ENCODE measurements at regions not wholly inside any gene's neighbourhood (a gene's known extent, or its start where the extent isn't known, plus 50 kb on each side); places are given as distances from the start of the nearest gene placed in this dataset.

DNA sequence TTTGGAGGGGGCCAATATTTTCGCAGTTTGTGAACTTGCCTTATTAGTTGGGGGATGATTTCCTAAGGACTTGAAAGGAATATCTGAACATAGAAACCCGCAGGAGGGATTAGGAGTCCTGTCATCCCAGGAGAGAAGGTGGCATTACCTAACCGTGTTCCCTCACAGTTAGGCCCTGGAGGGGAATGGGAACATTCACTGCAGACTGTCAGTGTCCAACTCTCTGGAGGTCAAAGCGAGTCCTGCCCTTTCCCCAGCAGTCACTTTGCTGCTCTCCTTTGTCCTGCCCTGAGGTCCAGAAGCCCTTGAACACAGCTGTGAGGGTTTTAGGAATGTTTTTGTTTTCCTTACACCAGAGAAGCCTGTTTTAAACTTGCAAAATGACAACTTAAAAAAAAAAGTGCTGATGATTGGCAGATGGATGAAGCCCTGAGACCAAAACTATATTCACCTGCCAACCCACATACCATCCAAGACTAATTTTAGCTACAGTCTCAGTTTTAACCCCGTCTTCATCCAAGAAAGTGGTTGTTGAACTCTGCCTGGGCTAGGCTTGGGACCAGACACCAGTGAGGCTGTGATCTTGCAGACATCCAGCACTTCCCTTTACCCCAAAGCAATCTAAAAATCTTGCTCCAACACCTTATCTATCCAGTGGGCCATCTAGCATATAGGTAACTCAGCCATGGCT is 90.5 kb upstream of the MEX3C start:
- TF ChIP-seq, protein P1, sequence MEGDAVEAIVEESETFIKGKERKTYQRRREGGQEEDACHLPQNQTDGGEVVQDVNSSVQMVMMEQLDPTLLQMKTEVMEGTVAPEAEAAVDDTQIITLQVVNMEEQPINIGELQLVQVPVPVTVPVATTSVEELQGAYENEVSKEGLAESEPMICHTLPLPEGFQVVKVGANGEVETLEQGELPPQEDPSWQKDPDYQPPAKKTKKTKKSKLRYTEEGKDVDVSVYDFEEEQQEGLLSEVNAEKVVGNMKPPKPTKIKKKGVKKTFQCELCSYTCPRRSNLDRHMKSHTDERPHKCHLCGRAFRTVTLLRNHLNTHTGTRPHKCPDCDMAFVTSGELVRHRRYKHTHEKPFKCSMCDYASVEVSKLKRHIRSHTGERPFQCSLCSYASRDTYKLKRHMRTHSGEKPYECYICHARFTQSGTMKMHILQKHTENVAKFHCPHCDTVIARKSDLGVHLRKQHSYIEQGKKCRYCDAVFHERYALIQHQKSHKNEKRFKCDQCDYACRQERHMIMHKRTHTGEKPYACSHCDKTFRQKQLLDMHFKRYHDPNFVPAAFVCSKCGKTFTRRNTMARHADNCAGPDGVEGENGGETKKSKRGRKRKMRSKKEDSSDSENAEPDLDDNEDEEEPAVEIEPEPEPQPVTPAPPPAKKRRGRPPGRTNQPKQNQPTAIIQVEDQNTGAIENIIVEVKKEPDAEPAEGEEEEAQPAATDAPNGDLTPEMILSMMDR (IDR thresholded peaks at IDR 0.05) = no peak
- TF ChIP-seq ZFX (IDR thresholded peaks at IDR 0.05; ENCODE audit: borderline replicate concordance) = no peak

All from 22Rv1 (cell line).